T-helper 1 cell treated with Interleukin-12 subunit alpha and Interleukin-12 subunit beta and Interleukin-4 antibody, amounts not matched to agents 30 μg/mL and 1 μg/mL, for 36 hours (primary cell): ENCODE measurements at regions not wholly inside any gene's neighbourhood (a gene's known extent, or its start where the extent isn't known, plus 50 kb on each side); places are given as distances from the start of the nearest gene placed in this dataset.

Experiments used
- H3K27ac Mint-ChIP-seq: one replicate; pipeline ENCODE4 v1.8.0; 2021; ENCODE audit warnings: mild to moderate bottlenecking, mixed read lengths
- H3K27me3 Mint-ChIP-seq: one replicate; pipeline ENCODE4 v1.8.0; 2021; ENCODE audit warnings: low read depth, mixed read lengths
- H3K36me3 Mint-ChIP-seq: one replicate; pipeline ENCODE4 v1.8.0; 2021; ENCODE audit warnings: low read depth, mixed read lengths
- H3K4me1 Mint-ChIP-seq: one replicate; pipeline ENCODE4 v1.8.0; 2021; ENCODE audit warnings: low read depth, mixed read lengths
- H3K4me3 Mint-ChIP-seq: one replicate; pipeline ENCODE4 v1.8.0; 2021; ENCODE audit warnings: mild to moderate bottlenecking, moderate library complexity, mixed read lengths
- H3K9me3 Mint-ChIP-seq: one replicate; pipeline ENCODE4 v1.8.0; 2021; ENCODE audit warnings: mixed read lengths

DNA sequence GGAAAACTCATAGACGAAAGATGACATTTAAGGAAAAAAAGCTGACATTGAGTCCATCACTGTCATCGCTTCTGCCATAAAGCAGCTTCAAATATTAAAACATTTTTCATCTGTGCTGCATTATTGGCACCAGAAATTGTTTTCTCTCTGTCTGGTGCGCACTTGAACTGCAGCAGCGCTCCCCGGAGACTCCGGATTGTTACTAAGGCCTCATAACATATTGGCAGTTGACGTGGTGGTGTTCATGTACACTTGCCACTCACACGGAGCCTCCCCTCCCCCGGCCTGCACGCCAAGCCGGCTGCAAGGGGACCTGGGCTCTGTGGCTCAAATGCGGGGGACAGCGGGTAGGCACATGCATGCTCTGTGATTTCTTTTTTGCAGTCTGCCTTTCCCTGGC, 203.2 kb downstream of the TSHZ3 start:
- no peaks in the 10 kb centered on the region for H3K36me3 Mint-ChIP-seq
- H3K4me3 Mint-ChIP-seq, result no peak overlapping the region
- H3K4me1 Mint-ChIP-seq, result no peaks in the 10 kb centered on the region
- H3K9me3 Mint-ChIP-seq, result no peaks in the 10 kb centered on the region
- H3K27me3 Mint-ChIP-seq, result no peaks in the 10 kb centered on the region
- H3K27ac Mint-ChIP-seq, result no peak overlapping the region

DNA sequence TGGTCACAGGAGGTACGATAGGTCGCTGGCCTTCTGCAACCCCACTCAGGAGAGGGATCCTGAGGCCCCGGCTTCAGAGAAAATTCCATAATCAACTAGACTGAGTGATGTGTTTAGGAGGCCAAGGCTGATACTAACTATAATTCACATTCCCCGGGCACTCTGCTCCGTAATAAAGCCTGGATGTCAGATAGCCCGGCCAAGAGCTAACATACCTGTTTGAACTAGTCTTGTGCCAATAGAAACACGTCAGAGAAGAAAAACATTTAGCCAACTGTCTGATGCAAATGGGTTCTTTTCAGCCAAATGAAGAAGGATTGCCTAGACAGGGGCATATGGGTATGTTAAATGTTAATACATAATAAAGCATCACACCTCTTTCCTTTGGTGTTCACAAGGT, 204.2 kb downstream of the TSHZ3 start:
- no peaks in the 10 kb centered on the region for H3K4me1 Mint-ChIP-seq
- H3K4me3 Mint-ChIP-seq, result no peak overlapping the region
- no peaks in the 10 kb centered on the region for H3K36me3 Mint-ChIP-seq
- H3K27me3 Mint-ChIP-seq, result no peaks in the 10 kb centered on the region
- no peak overlapping the region for H3K27ac Mint-ChIP-seq
- H3K9me3 Mint-ChIP-seq, result no peaks in the 10 kb centered on the region

DNA sequence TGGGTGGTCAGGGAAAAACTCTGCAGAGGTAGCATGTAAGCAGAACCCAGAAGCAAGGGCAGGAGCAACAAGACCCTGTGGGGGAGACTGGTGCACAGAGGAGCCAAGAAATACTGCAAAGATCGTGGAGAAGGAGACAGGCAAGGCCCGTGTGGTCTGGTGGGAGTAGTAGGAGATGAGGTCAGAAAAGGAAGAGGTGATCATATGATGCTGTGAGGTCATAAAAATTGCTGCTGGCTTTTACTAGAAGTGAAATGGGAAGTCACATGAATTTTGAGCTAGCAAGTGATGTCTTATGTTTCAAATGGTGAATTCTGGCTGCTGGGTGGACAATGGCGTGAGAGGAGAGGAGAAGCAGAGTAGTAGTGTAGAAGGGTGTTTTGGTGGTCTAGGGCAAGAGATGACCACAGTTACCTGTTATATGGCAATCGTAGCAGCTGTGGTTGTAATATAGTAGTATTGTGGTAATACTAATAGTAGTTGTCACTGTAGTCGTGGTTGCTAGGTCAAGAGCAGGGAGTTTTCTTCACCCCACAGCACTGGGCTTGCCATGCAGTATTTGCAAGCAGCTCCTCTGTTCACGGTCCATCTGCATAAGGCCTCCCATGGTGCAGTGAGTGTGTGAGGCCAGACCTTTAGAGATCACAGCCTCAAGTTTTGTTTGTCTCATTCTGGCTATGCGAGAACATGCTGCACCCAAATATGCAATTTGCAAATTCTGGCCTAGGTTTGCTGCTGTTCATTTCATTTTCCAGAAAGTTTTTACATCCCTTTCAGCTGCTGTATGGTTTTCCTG, 205.0 kb downstream of the TSHZ3 start:
- H3K27ac Mint-ChIP-seq, result no peak overlapping the region
- H3K4me3 Mint-ChIP-seq, result no peak overlapping the region
- H3K9me3 Mint-ChIP-seq, result no peaks in the 10 kb centered on the region

DNA sequence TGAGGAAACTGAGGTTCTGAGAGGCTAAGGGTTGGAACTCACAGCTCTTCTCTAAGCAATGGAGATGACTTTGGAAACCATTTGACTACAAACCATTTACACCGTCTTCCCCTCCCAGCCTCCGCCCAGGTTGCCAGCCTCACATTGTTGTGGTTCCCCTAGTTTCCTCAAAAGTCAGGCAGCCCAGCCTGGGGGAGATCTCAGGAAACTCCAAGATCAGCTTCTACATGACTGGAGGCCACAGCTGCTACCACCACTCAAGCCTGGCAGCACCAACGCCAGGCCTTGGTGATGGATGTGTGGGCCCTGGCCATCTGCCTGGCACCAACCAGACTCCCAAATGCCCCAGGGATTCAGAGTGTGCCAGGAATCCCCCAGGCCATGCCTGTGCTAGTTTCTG, 207.9 kb downstream of the TSHZ3 start:
- Mint-ChIP-seq H3K27ac (no peak overlapping the region), H3K4me1 (no peaks in the 10 kb centered on the region), H3K27me3 (peaks cover 4% of the 10 kb centered on the region), H3K9me3 (no peaks in the 10 kb centered on the region), H3K4me3 (no peak overlapping the region), H3K36me3 (no peaks in the 10 kb centered on the region)

More for the DNA sequence above, 205.0 kb downstream of the TSHZ3 start:
- Mint-ChIP-seq H3K36me3 (no peaks in the 10 kb centered on the region), H3K27me3 (peaks cover 4% of the 10 kb centered on the region), H3K4me1 (no peaks in the 10 kb centered on the region)

- Mint-ChIP-seq H3K4me1 (no peaks in the 10 kb centered on the region), H3K36me3 (no peaks in the 10 kb centered on the region), H3K27ac (no peak overlapping the region), H3K9me3 (no peaks in the 10 kb centered on the region), H3K27me3 (peaks cover 4% of the 10 kb centered on the region), H3K4me3 (no peak overlapping the region)
These were observed 208.5 kb downstream of the TSHZ3 start for GRCh38 chr19:31140717-31141116.

GRCh38 chr19:31139871-31140505, 209.2 kb downstream of the TSHZ3 start:
- Mint-ChIP-seq H3K4me1 (no peaks in the 10 kb centered on the region), H3K27ac (no peak overlapping the region)

GRCh38 chr19:31138077-31138476, 211.2 kb downstream of the TSHZ3 start:
- no peak overlapping the region for H3K27ac Mint-ChIP-seq
- H3K4me3 Mint-ChIP-seq, result no peak overlapping the region
- no peaks in the 10 kb centered on the region for H3K36me3 Mint-ChIP-seq
- H3K9me3 Mint-ChIP-seq, result no peaks in the 10 kb centered on the region
- H3K27me3 Mint-ChIP-seq, result peaks cover 10% of the 10 kb centered on the region
- H3K4me1 Mint-ChIP-seq, result no peaks in the 10 kb centered on the region

More at GRCh38 chr19:31139871-31140505, 209.2 kb downstream of the TSHZ3 start:
- H3K9me3 Mint-ChIP-seq, result no peaks in the 10 kb centered on the region
- H3K4me3 Mint-ChIP-seq, result no peak overlapping the region
- H3K36me3 Mint-ChIP-seq, result no peaks in the 10 kb centered on the region
- H3K27me3 Mint-ChIP-seq, result peaks cover 4% of the 10 kb centered on the region

DNA sequence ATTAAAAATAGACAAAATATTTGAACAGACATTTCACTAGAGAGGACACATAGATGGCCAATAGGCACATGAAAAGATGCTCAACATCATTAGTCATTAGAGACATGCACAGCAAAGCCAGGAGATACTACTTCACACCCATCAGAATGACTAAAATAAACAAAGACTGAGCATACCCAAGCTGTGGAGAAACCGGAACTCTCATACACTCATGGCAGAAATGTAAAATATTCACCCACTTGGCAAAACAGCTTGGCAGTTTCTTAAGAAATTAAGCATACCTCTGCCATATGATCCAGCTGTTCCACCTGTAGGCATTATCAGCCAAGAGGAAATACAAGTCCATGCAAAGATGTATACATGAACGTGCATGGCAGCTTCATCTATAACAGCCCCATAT, 213.4 kb downstream of the TSHZ3 start:
- Mint-ChIP-seq H3K4me3 (no peak overlapping the region), H3K27me3 (peaks cover 10% of the 10 kb centered on the region), H3K27ac (no peak overlapping the region)

GRCh38 chr19:31132753-31133110, 216.5 kb downstream of the TSHZ3 start:
- no peak overlapping the region for H3K27ac Mint-ChIP-seq
- no peak overlapping the region for H3K4me3 Mint-ChIP-seq
- no peaks in the 10 kb centered on the region for H3K4me1 Mint-ChIP-seq
- H3K36me3 Mint-ChIP-seq, result no peaks in the 10 kb centered on the region
- peaks cover 3% of the 10 kb centered on the region for H3K9me3 Mint-ChIP-seq
- H3K27me3 Mint-ChIP-seq, result peaks cover 6% of the 10 kb centered on the region

More for the DNA sequence above, 213.4 kb downstream of the TSHZ3 start:
- Mint-ChIP-seq H3K9me3 (no peaks in the 10 kb centered on the region), H3K4me1 (no peaks in the 10 kb centered on the region), H3K36me3 (no peaks in the 10 kb centered on the region)

DNA sequence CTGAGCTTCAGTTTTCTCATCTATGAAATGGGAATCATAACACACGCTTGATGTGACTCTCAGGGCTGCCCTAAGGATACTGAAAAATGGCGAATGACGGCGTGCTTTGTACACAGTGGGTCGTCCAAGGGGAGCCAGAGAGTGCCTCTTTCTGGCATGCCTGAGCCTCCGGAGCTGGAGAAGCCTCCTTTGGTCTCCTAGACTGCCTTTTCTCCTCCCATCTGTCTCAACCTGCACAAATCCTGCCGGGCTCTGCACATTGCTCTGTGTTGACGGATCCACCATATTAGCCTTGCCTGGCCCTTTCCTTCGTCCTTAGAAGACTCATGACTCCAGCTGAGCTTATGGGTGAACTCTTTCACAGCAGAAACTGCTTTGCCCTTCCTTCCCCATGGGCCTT, 220.9 kb downstream of the TSHZ3 start:
- peaks cover 3% of the 10 kb centered on the region for H3K9me3 Mint-ChIP-seq
- H3K4me1 Mint-ChIP-seq, result no peaks in the 10 kb centered on the region
- H3K27me3 Mint-ChIP-seq, result no peaks in the 10 kb centered on the region
- H3K27ac Mint-ChIP-seq, result no peak overlapping the region
- no peaks in the 10 kb centered on the region for H3K36me3 Mint-ChIP-seq
- H3K4me3 Mint-ChIP-seq, result no peak overlapping the region

GRCh38 chr19:31127134-31127967, 221.9 kb downstream of the TSHZ3 start:
- Mint-ChIP-seq H3K9me3 (peaks cover 3% of the 10 kb centered on the region), H3K4me3 (no peak overlapping the region), H3K27ac (no peak overlapping the region), H3K36me3 (no peaks in the 10 kb centered on the region), H3K4me1 (no peaks in the 10 kb centered on the region), H3K27me3 (no peaks in the 10 kb centered on the region)

GRCh38 chr19:31126236-31126635, 223.0 kb downstream of the TSHZ3 start:
- H3K27ac Mint-ChIP-seq, result no peak overlapping the region
- peaks cover 3% of the 10 kb centered on the region for H3K9me3 Mint-ChIP-seq
- H3K4me1 Mint-ChIP-seq, result no peaks in the 10 kb centered on the region
- H3K27me3 Mint-ChIP-seq, result no peaks in the 10 kb centered on the region
- no peak overlapping the region for H3K4me3 Mint-ChIP-seq
- no peaks in the 10 kb centered on the region for H3K36me3 Mint-ChIP-seq

DNA sequence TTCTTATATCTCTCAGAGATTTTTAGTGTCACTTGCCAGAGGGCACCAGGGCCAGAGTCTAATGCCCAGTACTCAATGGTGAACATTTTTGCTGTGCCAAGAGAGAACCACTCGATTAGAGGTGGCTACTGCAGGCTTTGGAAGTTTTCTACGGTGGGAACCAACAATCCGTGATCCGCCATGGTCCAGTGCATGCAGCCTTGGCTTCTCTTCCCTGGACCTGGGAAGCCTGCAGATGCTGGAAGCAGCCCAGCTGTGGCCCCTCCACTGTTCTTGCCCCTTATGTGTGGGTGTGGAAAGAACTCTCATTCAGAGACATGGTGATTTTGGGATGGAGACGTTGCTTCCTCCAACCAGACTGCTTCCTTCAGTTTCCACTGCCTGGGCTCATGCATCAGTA, 224.2 kb downstream of the TSHZ3 start:
- H3K36me3 Mint-ChIP-seq, result no peaks in the 10 kb centered on the region
- H3K4me1 Mint-ChIP-seq, result no peaks in the 10 kb centered on the region

DNA sequence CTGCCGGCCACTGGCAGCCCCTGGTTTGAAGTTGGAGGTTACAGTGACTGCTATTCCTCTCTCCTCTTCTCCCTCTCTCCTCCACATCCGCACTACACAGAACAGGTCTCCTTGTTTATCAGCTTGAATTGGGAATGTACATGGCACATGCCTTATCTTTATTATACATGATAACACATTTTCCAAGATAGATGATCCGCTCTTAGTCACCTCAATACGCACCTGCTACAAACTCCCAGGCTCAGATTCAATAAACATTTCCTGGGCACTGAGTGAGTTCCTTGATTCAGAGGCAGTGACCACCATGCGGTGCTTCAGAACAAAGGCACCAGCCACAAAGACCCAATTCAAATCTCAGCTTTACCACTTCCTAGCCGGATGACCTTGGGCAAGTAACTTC, 227.7 kb downstream of the TSHZ3 start:
- Mint-ChIP-seq H3K27ac (no peak overlapping the region), H3K27me3 (peaks cover 4% of the 10 kb centered on the region), H3K36me3 (no peaks in the 10 kb centered on the region), H3K9me3 (no peaks in the 10 kb centered on the region), H3K4me3 (no peak overlapping the region), H3K4me1 (no peaks in the 10 kb centered on the region)

More for the DNA sequence above, 224.2 kb downstream of the TSHZ3 start:
- no peak overlapping the region for H3K4me3 Mint-ChIP-seq
- H3K27me3 Mint-ChIP-seq, result no peaks in the 10 kb centered on the region
- H3K9me3 Mint-ChIP-seq, result peaks cover 3% of the 10 kb centered on the region
- H3K27ac Mint-ChIP-seq, result no peak overlapping the region

DNA sequence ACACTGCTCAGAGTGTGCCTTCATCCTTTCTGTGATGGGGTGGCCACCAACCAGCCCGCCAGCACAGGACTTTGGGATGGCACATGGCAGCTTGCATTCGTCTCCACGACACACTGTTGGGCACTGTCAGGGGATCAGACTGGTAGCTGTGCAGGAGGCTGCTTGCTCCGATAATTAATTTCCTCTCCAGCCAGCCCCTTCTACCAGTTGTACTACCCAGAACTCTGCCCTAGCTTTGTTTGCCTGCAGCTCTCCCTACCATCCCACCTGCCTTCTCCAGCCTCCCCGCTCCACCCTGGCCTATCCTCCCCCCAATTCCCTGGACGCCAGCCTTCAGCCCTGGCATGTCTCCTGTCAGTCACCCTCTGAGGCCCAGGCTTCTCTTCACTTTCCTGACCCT, 228.3 kb downstream of the TSHZ3 start:
- H3K4me1 Mint-ChIP-seq, result no peaks in the 10 kb centered on the region
- H3K27me3 Mint-ChIP-seq, result peaks cover 4% of the 10 kb centered on the region
- H3K27ac Mint-ChIP-seq, result no peak overlapping the region
- H3K9me3 Mint-ChIP-seq, result no peaks in the 10 kb centered on the region
- H3K4me3 Mint-ChIP-seq, result no peak overlapping the region
- no peaks in the 10 kb centered on the region for H3K36me3 Mint-ChIP-seq
